Neuronal stem cell (in vitro differentiated cells): ENCODE measurements at regions not wholly inside any gene's neighbourhood (a gene's known extent, or its start where the extent isn't known, plus 50 kb on each side); places are given as distances from the start of the nearest gene placed in this dataset. TPM values are rescaled to one million over a fixed set of nuclear protein-coding genes. Genes with fewer than 3 reads are reported as not detected.

ENCODE experiments used
- small RNA-seq: library from polyadenylated mRNA; stranded (forward); fragments of <200 nt; extraction: miRNeasy Mini kit (QIAGEN cat#:217004); gene quantifications from one replicate; pipeline ENCODE3, GENCODE V24; 2013; ENCODE audit not compliant: insufficient read depth

Small RNAs in the stretch of these regions (small RNA-seq; reads per million reads assigned to genes)
- gene AL589826.1 (not detected), gene MIR2113 (2.4 reads per million)
